Stimulated activated naive CD8-positive, alpha-beta T cell treated with anti-CD3 and anti-CD28 coated beads, Interleukin-15, Interleukin-2, amounts not matched to agents 100 ng/mL and 50 ng/mL, for 24 hours (primary cell): ENCODE measurements at regions not wholly inside any gene's neighbourhood (a gene's known extent, or its start where the extent isn't known, plus 50 kb on each side); places are given as distances from the start of the nearest gene placed in this dataset.
A peak's percentile ranks its signal among the peaks of the same experiment; 100 is the strongest.
"Not testable (repeated sequence)": the region's sequence is repeated elsewhere in the genome, so short reads cannot be mapped to it uniquely, and the experiment has no call there.

Experiments used
- H3K27ac Mint-ChIP-seq: one replicate; pipeline ENCODE4 v1.8.0; 2021; ENCODE audit warnings: mild to moderate bottlenecking, mixed read lengths
- H3K27me3 Mint-ChIP-seq: one replicate; pipeline ENCODE4 v1.8.0; 2021; ENCODE audit warnings: mixed read lengths
- H3K36me3 Mint-ChIP-seq: one replicate; pipeline ENCODE4 v1.8.0; 2021; ENCODE audit warnings: low read depth, mixed read lengths
- H3K4me1 Mint-ChIP-seq: one replicate; pipeline ENCODE4 v1.8.0; 2021; ENCODE audit warnings: low read depth, mixed read lengths
- H3K4me3 Mint-ChIP-seq: one replicate; pipeline ENCODE4 v1.8.0; 2021; ENCODE audit warnings: mild to moderate bottlenecking, mixed read lengths
- H3K9me3 Mint-ChIP-seq: one replicate; pipeline ENCODE4 v1.8.0; 2021; ENCODE audit warnings: mixed read lengths

DNA sequence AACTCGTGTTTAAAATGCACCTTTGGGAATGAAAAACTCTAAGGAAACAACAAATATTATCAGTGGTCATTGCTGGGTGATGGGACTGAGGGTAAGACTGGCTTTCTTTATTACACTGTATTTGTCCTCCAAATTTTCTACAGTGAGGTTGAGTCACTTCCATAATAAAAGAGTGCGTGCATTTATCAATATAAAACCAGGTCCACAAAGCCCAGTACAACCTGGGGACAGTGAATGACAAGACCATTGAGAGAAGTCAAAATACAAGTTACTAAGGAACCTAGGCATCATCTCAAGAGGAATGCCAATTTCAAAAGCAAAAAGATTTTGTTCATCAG is 76.4 kb downstream of the MAGED4 start:
- Mint-ChIP-seq H3K9me3 (no peaks in the 10 kb centered on the region), H3K4me1 (peaks cover 14% of the 10 kb centered on the region), H3K4me3 (peak overlapping the region; percentile 88), H3K27me3 (peaks cover 6% of the 10 kb centered on the region), H3K36me3 (no peaks in the 10 kb centered on the region), H3K27ac (peak overlapping the region; percentile 96)

GRCh38 chrX:52261463-52262194 is 76.9 kb downstream of the MAGED4 start:
- Mint-ChIP-seq H3K27ac (peak overlapping the region; percentile 96), H3K27me3 (peaks cover 4% of the 10 kb centered on the region), H3K4me3 (peak overlapping the region; percentile 88), H3K4me1 (peaks cover 14% of the 10 kb centered on the region), H3K36me3 (no peaks in the 10 kb centered on the region), H3K9me3 (no peaks in the 10 kb centered on the region)

DNA sequence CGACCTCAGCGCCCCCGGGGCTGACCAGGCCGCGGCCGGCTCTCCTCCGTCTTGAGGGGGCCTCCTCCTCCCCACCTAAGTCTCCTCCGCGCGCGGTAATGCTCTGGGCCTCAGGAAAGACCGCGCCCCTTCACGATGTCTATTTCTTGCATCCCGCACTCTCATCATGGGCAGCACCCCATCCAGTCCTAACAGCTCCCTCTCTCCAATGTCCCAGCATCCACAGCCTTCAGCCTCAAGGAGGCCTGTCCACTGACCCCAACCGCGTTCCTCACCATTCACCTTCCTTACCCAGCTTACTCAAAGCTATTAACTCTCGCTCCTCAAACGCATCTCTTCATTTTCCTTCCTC is 77.5 kb downstream of the MAGED4 start:
- Mint-ChIP-seq H3K4me3 (peak overlapping the region; percentile 88), H3K4me1 (peaks cover 14% of the 10 kb centered on the region), H3K9me3 (no peaks in the 10 kb centered on the region)

DNA sequence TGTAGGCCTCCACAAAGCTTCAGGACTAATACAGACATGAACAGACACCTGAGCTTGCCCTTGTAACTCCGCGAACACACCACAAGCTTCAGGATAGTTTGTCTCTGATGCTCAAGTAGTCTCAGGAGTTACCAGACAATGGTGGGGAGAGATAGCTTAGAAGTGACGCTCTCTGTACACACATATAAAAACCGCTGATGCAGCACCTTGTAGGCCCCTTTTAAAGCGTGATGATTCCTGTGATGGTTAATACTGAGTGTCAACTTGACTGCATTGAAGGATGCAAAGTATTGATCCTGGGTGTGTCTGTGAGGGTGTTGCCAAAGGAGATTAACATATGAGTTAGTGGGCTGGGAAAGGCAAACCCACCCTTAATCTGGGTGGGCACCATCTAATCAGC is 78.7 kb downstream of the MAGED4 start:
- H3K9me3 Mint-ChIP-seq, result no peaks in the 10 kb centered on the region
- H3K27me3 Mint-ChIP-seq, result no peaks in the 10 kb centered on the region
- no peaks in the 10 kb centered on the region for H3K36me3 Mint-ChIP-seq
- no peak overlapping the region for H3K27ac Mint-ChIP-seq
- peaks cover 14% of the 10 kb centered on the region for H3K4me1 Mint-ChIP-seq
- no peak overlapping the region for H3K4me3 Mint-ChIP-seq

More for the DNA sequence above, 77.5 kb downstream of the MAGED4 start:
- H3K27ac Mint-ChIP-seq, result peak overlapping the region; percentile 86
- no peaks in the 10 kb centered on the region for H3K27me3 Mint-ChIP-seq
- H3K36me3 Mint-ChIP-seq, result no peaks in the 10 kb centered on the region

GRCh38 chrX:52265713-52266112 is 81.0 kb downstream of the MAGED4 start:
- no peaks in the 10 kb centered on the region for H3K27me3 Mint-ChIP-seq
- peaks cover 12% of the 10 kb centered on the region for H3K4me1 Mint-ChIP-seq
- H3K4me3 Mint-ChIP-seq, result no peak overlapping the region
- H3K27ac Mint-ChIP-seq, result no peak overlapping the region
- no peaks in the 10 kb centered on the region for H3K36me3 Mint-ChIP-seq
- no peaks in the 10 kb centered on the region for H3K9me3 Mint-ChIP-seq

GRCh38 chrX:52268502-52268901 is 83.8 kb downstream of the MAGED4 start:
- not testable (repeated sequence) for H3K4me1 Mint-ChIP-seq, H3K4me3 Mint-ChIP-seq, H3K9me3 Mint-ChIP-seq

DNA sequence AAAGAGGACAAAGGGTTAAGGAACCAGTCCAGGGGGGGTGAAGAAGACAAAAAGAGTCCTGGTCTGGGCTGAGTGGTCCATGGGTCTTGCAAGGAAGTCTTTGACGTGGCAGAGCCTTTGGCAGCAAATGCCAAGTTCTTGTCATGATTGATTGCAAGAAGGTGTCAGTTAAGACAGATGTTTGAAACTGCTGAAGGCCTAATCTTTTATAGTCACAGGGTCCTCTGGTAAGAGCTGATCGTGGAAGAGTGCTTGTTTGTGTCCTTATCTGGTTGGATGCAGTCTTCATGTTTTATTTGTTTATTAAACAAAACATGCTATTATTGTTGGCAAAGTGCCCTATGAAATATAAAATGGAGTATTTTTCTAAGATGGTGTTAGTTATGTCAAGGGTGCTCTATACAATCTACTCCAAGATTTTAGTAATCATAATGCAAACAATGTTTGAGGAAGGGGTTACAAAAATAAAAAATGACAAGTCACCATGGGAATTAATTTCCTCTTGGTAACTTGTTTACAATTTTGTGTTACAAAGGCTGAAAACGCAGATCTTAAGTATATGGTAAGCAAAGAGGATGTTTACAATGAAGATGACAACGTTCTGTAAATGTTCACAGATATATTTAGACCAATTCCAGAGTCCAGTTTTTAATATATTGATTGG is 85.9 kb downstream of the MAGED4 start:
- Mint-ChIP-seq H3K9me3 (no peaks in the 10 kb centered on the region), H3K4me1 (no peaks in the 10 kb centered on the region), H3K36me3 (no peaks in the 10 kb centered on the region), H3K4me3 (no peak overlapping the region), H3K27ac (no peak overlapping the region), H3K27me3 (peaks cover 6% of the 10 kb centered on the region)

More at GRCh38 chrX:52268502-52268901, 83.8 kb downstream of the MAGED4 start:
- H3K27me3 Mint-ChIP-seq, H3K36me3 Mint-ChIP-seq, H3K27ac Mint-ChIP-seq: not testable (repeated sequence)

GRCh38 chrX:52271206-52271605 is 86.5 kb downstream of the MAGED4 start:
- no peaks in the 10 kb centered on the region for H3K4me1 Mint-ChIP-seq
- H3K27me3 Mint-ChIP-seq, result peaks cover 8% of the 10 kb centered on the region
- no peaks in the 10 kb centered on the region for H3K9me3 Mint-ChIP-seq
- no peak overlapping the region for H3K27ac Mint-ChIP-seq
- H3K36me3 Mint-ChIP-seq, result no peaks in the 10 kb centered on the region
- no peak overlapping the region for H3K4me3 Mint-ChIP-seq

GRCh38 chrX:52277666-52278065 is 91.2 kb upstream of the XAGE2 start:
- Mint-ChIP-seq H3K4me1 (no peaks in the 10 kb centered on the region), H3K4me3 (no peak overlapping the region), H3K9me3 (no peaks in the 10 kb centered on the region), H3K36me3 (no peaks in the 10 kb centered on the region), H3K27ac (no peak overlapping the region), H3K27me3 (peaks cover 8% of the 10 kb centered on the region)

DNA sequence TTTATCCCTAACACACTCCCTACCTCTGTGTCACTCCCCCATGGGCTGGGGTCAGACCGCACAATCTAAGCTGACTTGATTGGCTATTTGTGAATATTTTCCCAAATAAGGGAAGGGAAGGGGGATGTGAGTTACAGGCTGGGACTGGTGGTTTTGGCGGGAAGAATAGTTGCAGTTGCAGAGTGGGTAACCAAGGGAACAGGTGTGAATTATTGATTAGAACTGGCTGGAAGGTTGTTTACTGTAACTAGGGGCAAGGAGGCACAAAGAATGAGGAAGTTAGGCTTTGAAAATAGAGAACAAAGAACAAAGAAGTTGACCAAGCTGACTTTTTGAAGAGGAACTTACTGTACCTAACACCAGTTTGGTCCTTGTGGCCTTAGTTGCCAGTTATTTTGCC is 88.0 kb upstream of the XAGE2 start:
- no peaks in the 10 kb centered on the region for H3K36me3 Mint-ChIP-seq
- no peaks in the 10 kb centered on the region for H3K9me3 Mint-ChIP-seq
- no peaks in the 10 kb centered on the region for H3K27me3 Mint-ChIP-seq
- no peaks in the 10 kb centered on the region for H3K4me1 Mint-ChIP-seq
- H3K27ac Mint-ChIP-seq, result peak overlapping the region; percentile 11
- no peak overlapping the region for H3K4me3 Mint-ChIP-seq

- Mint-ChIP-seq H3K9me3 (no peaks in the 10 kb centered on the region), H3K27ac (no peak overlapping the region), H3K4me1 (no peaks in the 10 kb centered on the region), H3K36me3 (no peaks in the 10 kb centered on the region), H3K4me3 (no peak overlapping the region), H3K27me3 (peaks cover 5% of the 10 kb centered on the region)
Measured at GRCh38 chrX:52284865-52285264, 84.0 kb upstream of the XAGE2 start.

- H3K4me3 Mint-ChIP-seq, H3K27me3 Mint-ChIP-seq, H3K27ac Mint-ChIP-seq, H3K9me3 Mint-ChIP-seq, H3K36me3 Mint-ChIP-seq, H3K4me1 Mint-ChIP-seq: not testable (repeated sequence)
Measured at GRCh38 chrX:52298968-52299367, 69.9 kb upstream of the XAGE2 start.

DNA sequence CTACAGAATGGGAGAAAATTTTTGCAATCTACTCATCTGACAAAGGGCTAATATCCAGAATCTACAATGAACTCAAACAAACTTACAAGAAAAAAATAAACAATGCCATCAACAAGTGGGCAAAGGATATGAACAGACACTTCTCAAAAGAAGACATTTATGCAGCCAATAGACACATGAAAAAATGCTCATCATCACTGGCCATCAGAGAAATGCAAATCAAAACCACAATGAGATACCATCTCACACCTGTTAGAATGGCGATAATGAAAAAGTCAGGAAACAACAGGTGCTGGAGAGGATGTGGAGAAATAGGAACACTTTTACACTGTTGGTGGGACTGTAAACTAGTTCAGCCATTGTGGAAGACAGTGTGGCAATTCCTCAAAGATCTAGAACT is 60.3 kb upstream of the XAGE2 start:
- H3K9me3 Mint-ChIP-seq, H3K27ac Mint-ChIP-seq, H3K4me3 Mint-ChIP-seq, H3K27me3 Mint-ChIP-seq, H3K4me1 Mint-ChIP-seq, H3K36me3 Mint-ChIP-seq: not testable (repeated sequence)
